SK-N-SH treated with all-trans-retinoic acid at 6 μM for 48 hours (cell line): ENCODE measurements at regions not wholly inside any gene's neighbourhood (a gene's known extent, or its start where the extent isn't known, plus 50 kb on each side); places are given as distances from the start of the nearest gene placed in this dataset.

ENCODE experiments used
- ARNTL ChIP-seq: fragments of 450-650 bp; formaldehyde crosslinking; IDR thresholded peaks from 2 replicates; pipeline ENCODE4 v1.5.0; 2020; ENCODE audit warnings: low read depth, mild to moderate bottlenecking, moderate library complexity, borderline replicate concordance
- ISL1 ChIP-seq: fragments of 250-450 bp; sonication (Bioruptor Pico); IDR thresholded peaks from 2 replicates; pipeline ENCODE4 v2.1.2; 2022; ENCODE audit warnings: mild to moderate bottlenecking, moderate library complexity
- OSR1 ChIP-seq: fragments of 250-450 bp; sonication (Bioruptor Pico); IDR thresholded peaks from 2 replicates; pipeline ENCODE4 v1.8.0; 2022; ENCODE audit warnings: moderate library complexity, mild to moderate bottlenecking, inconsistent platforms
- PATZ1 ChIP-seq: fragments of 250-450 bp; sonication (Bioruptor Pico); IDR thresholded peaks from 2 replicates; pipeline ENCODE4 v1.8.0; 2020; ENCODE audit warnings: mild to moderate bottlenecking, moderate library complexity, borderline replicate concordance
- TOX ChIP-seq: fragments of 250-450 bp; sonication (Bioruptor Pico); IDR thresholded peaks from 2 replicates; pipeline ENCODE4 v1.8.0; 2021; ENCODE audit warnings: mild to moderate bottlenecking, moderate library complexity, borderline replicate concordance
- ZFP30 ChIP-seq: fragments of 450-650 bp; formaldehyde crosslinking; IDR thresholded peaks from 2 replicates; pipeline ENCODE4 v1.5.0; 2022; ENCODE audit warnings: mild to moderate bottlenecking, moderate library complexity
- TF ChIP-seq, protein P1 (sequence below): fragments of 250-450 bp; sonication (Bioruptor Pico); IDR thresholded peaks from 2 replicates; pipeline ENCODE4 v1.5.1; 2020; ENCODE audit warnings: low read depth, mild to moderate bottlenecking, moderate library complexity

DNA sequence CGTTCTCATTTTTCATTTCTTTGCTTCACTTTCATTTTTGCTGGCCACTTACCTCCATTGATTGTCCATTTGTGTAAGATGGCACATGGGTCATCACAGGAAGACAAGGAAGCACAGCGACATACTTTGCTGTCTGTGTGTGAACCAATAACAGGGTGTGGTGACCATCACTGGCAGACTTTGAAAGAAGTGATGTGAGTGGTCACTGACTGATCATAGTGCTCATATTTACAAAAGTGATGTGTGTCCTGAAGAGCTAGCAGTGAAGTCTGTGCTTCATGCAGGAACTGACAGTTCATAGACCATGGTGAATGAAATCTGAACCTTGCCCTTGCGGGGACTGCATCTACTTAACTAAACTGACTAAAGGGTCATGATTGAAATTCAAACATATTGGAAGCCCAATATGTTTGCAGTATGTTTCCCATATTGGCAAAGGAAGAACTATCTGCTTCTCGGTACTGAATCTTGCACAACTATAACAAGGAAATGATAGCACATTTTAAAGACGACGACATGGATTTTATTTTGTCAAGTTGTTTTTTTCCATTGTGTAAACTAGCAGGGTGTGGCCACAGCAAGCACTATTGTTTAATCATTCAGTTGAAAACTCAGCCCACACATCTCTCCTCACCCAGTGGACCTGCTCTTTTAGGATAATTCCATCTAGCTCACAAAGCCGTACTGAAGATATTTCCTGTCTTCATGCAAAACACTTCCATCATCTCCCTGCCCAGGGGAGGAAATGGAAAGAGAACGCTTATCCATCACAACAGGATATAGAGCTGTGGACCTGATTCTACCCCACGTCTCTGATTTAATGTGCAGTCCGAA lies 232.0 kb upstream of the ANKRD55 start:
- TF ChIP-seq ZFP30 (CRISPR knock-in tag) (no peak), ISL1 (CRISPR knock-in tag) (no peak), PATZ1 (CRISPR knock-in tag) (no peak), ARNTL (CRISPR knock-in tag) (no peak), OSR1 (CRISPR knock-in tag) (no peak), TOX (CRISPR knock-in tag) (no peak)
- TF ChIP-seq, protein P1, sequence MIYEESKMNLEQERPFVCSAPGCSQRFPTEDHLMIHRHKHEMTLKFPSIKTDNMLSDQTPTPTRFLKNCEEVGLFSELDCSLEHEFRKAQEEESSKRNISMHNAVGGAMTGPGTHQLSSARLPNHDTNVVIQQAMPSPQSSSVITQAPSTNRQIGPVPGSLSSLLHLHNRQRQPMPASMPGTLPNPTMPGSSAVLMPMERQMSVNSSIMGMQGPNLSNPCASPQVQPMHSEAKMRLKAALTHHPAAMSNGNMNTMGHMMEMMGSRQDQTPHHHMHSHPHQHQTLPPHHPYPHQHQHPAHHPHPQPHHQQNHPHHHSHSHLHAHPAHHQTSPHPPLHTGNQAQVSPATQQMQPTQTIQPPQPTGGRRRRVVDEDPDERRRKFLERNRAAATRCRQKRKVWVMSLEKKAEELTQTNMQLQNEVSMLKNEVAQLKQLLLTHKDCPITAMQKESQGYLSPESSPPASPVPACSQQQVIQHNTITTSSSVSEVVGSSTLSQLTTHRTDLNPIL, result no peak
